ENCODE measurements at regions not wholly inside any gene's neighbourhood (a gene's known extent, or its start where the extent isn't known, plus 50 kb on each side); places are given as distances from the start of the nearest gene placed in this dataset.

- Histone ChIP-seq H3K36me3 (ENCODE audit: control insufficient read depth, insufficient read depth, low read length) (no peaks in the 10 kb centered on the region), H3K4me1 (no peaks in the 10 kb centered on the region), H3K27me3 (replicated peaks; ENCODE audit: control insufficient read depth, insufficient read depth, low read length) (no peaks in the 10 kb centered on the region), H3K9me3 (no peaks in the 10 kb centered on the region; the same call in 1 of the 2 replicates), H3K4me3 (ENCODE audit: low read depth, low read length) (no peak overlapping the region)
- intact Hi-C loops (cut with micrococcal nuclease; ENCODE audit: unreplicated experiment), result no loop called here
- no peaks in the 10 kb centered on the region for H3K4me1 Mint-ChIP-seq (ENCODE audit: low read depth, unreplicated experiment)
- H3K27ac Mint-ChIP-seq (ENCODE audit: unreplicated experiment), result no peak overlapping the region
- BruUV-seq (replicated peaks), result no TSS peak
- peaks cover 7% of the 10 kb centered on the region for H3K9me3 Mint-ChIP-seq (ENCODE audit: unreplicated experiment)
- CTCF ChIA-PET, result no interaction called here
- no peaks in the 10 kb centered on the region for H3K36me3 Mint-ChIP-seq (ENCODE audit: insufficient read depth, unreplicated experiment)
- no peak for TF ChIP-seq CTCF (IDR thresholded peaks at IDR 0.05; ENCODE audit: insufficient read depth in 1 of 2, low read depth in 1 of 2, low read length in 1 of 2, severe bottlenecking in 1 of 2, unreplicated experiment in 1 of 2)
- H3K4me3 Mint-ChIP-seq (ENCODE audit: unreplicated experiment), result no peak overlapping the region
- POLR2A ChIA-PET, result no interaction called here
- H3K27me3 Mint-ChIP-seq (ENCODE audit: insufficient read depth, unreplicated experiment), result peaks cover 5% of the 10 kb centered on the region
- peak in 1 of 2 experiments; percentile 21 for DNase-seq
Observed at GRCh38 chr7:155963771-155964195, 151.5 kb upstream of the SHH start.

GRCh38 chr7:155963356-155963755 lies 151.1 kb upstream of the SHH start:
- Histone ChIP-seq H3K9me3 (no peaks in the 10 kb centered on the region; the same call in 1 of the 2 replicates), H3K4me1 (no peaks in the 10 kb centered on the region), H3K36me3 (ENCODE audit: control insufficient read depth, insufficient read depth, low read length) (no peaks in the 10 kb centered on the region), H3K27me3 (replicated peaks; ENCODE audit: control insufficient read depth, insufficient read depth, low read length) (no peaks in the 10 kb centered on the region), H3K4me3 (ENCODE audit: low read depth, low read length) (no peak overlapping the region)
- Mint-ChIP-seq H3K36me3 (ENCODE audit: insufficient read depth, unreplicated experiment) (no peaks in the 10 kb centered on the region), H3K4me3 (ENCODE audit: unreplicated experiment) (no peak overlapping the region), H3K4me1 (ENCODE audit: low read depth, unreplicated experiment) (no peaks in the 10 kb centered on the region), H3K27ac (ENCODE audit: unreplicated experiment) (no peak overlapping the region), H3K27me3 (ENCODE audit: insufficient read depth, unreplicated experiment) (peaks cover 5% of the 10 kb centered on the region), H3K9me3 (ENCODE audit: unreplicated experiment) (peaks cover 7% of the 10 kb centered on the region)
- ChIA-PET CTCF (no interaction called here), POLR2A (no interaction called here)
- intact Hi-C loops (cut with micrococcal nuclease; ENCODE audit: unreplicated experiment), result no loop called here
- no peak for TF ChIP-seq CTCF (IDR thresholded peaks at IDR 0.05; ENCODE audit: insufficient read depth in 1 of 2, low read depth in 1 of 2, low read length in 1 of 2, severe bottlenecking in 1 of 2, unreplicated experiment in 1 of 2)
- no TSS peak for BruUV-seq (replicated peaks)
- DNase-seq, result peak in 1 of 2 experiments; percentile 8

DNA sequence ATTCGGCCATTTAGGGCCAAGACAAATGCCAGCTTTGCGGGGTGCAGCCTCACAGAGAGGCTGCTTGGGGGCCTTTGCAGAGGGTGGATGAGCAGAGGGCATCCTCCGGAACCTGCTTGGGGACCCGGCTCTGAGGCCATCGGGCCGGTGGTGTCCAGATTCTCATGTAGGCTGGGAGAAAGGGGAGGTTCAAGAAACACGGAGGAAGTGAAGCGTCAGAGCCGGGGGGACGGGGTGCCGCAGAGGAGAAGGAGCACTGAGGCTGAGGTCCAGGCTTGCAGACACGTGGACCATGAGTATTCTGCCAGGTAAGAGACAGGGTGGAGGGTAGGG lies 150.7 kb upstream of the SHH start:
- Mint-ChIP-seq H3K27me3 (ENCODE audit: insufficient read depth, unreplicated experiment) (peaks cover 5% of the 10 kb centered on the region), H3K4me3 (ENCODE audit: unreplicated experiment) (no peak overlapping the region), H3K36me3 (ENCODE audit: insufficient read depth, unreplicated experiment) (no peaks in the 10 kb centered on the region), H3K4me1 (ENCODE audit: low read depth, unreplicated experiment) (no peaks in the 10 kb centered on the region), H3K9me3 (ENCODE audit: unreplicated experiment) (peaks cover 7% of the 10 kb centered on the region), H3K27ac (ENCODE audit: unreplicated experiment) (no peak overlapping the region)
- intact Hi-C loops (cut with micrococcal nuclease; ENCODE audit: unreplicated experiment), result no loop called here
- H3K27me3 ChIP-seq (replicated peaks; ENCODE audit: control insufficient read depth, insufficient read depth, low read length), result no peaks in the 10 kb centered on the region
- TF ChIP-seq CTCF (IDR thresholded peaks at IDR 0.05; ENCODE audit: insufficient read depth in 1 of 2, low read depth in 1 of 2, low read length in 1 of 2, severe bottlenecking in 1 of 2, unreplicated experiment in 1 of 2), result no peak
- no peaks in the 10 kb centered on the region for H3K4me1 ChIP-seq
- CTCF ChIA-PET, result no interaction called here
- no peaks in the 10 kb centered on the region for H3K36me3 ChIP-seq (ENCODE audit: control insufficient read depth, insufficient read depth, low read length)
- no peaks in the 10 kb centered on the region; the same call in 1 of the 2 replicates for H3K9me3 ChIP-seq
- peak in 1 of 2 experiments; percentile 9 for DNase-seq
- BruUV-seq (replicated peaks), result no TSS peak
- H3K4me3 ChIP-seq (ENCODE audit: low read depth, low read length), result no peak overlapping the region
- POLR2A ChIA-PET, result no interaction called here
